ENCODE measurements at regions not wholly inside any gene's neighbourhood (a gene's known extent, or its start where the extent isn't known, plus 50 kb on each side); places are given as distances from the start of the nearest gene placed in this dataset.

DNA sequence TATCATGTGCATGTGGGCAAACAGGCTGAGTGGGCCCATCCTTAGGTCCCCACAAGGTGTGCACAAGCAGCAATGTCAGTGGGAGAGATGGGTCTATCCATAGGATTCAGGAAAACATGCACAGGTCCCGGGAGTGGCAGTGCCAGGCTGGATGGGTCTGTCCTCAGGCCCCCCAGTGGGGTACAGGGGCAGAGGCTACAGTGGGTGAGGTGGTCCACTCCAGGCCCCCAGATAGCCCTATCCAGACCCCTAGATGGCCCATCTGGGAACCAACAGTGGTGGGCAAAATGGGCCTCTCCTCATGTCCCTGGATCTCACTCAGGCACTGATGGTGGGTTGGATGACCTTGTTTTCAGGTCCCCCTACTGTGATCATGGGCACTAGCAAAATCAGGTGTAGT is 277.8 kb upstream of the SYT1 start:
- no peak overlapping the region for H3K27ac Mint-ChIP-seq (ENCODE audit: unreplicated experiment)
- no peaks in the 10 kb centered on the region for H3K4me1 Mint-ChIP-seq (ENCODE audit: unreplicated experiment)
- no peak for DNase-seq (ENCODE audit: extremely low spot score, unreplicated experiment)
- TF ChIP-seq, protein P1, sequence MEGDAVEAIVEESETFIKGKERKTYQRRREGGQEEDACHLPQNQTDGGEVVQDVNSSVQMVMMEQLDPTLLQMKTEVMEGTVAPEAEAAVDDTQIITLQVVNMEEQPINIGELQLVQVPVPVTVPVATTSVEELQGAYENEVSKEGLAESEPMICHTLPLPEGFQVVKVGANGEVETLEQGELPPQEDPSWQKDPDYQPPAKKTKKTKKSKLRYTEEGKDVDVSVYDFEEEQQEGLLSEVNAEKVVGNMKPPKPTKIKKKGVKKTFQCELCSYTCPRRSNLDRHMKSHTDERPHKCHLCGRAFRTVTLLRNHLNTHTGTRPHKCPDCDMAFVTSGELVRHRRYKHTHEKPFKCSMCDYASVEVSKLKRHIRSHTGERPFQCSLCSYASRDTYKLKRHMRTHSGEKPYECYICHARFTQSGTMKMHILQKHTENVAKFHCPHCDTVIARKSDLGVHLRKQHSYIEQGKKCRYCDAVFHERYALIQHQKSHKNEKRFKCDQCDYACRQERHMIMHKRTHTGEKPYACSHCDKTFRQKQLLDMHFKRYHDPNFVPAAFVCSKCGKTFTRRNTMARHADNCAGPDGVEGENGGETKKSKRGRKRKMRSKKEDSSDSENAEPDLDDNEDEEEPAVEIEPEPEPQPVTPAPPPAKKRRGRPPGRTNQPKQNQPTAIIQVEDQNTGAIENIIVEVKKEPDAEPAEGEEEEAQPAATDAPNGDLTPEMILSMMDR (IDR thresholded peaks at IDR 0.05) = no peak
- H3K36me3 Mint-ChIP-seq (ENCODE audit: unreplicated experiment) = no peaks in the 10 kb centered on the region
- no peaks in the 10 kb centered on the region for H3K27me3 Mint-ChIP-seq (ENCODE audit: unreplicated experiment)
- peaks cover 22% of the 10 kb centered on the region for H3K9me3 Mint-ChIP-seq (ENCODE audit: unreplicated experiment)
- H3K4me3 Mint-ChIP-seq (ENCODE audit: unreplicated experiment) = no peak overlapping the region

GRCh38 chr12:78599366-78599765 is 265.2 kb upstream of the SYT1 start:
- H3K9me3 Mint-ChIP-seq (ENCODE audit: unreplicated experiment) = peaks cover 10% of the 10 kb centered on the region
- H3K36me3 Mint-ChIP-seq (ENCODE audit: unreplicated experiment) = no peaks in the 10 kb centered on the region
- DNase-seq (ENCODE audit: extremely low spot score, unreplicated experiment) = no peak
- no peak overlapping the region for H3K4me3 Mint-ChIP-seq (ENCODE audit: unreplicated experiment)
- TF ChIP-seq, protein P1 (IDR thresholded peaks at IDR 0.05) = no peak
- H3K27me3 Mint-ChIP-seq (ENCODE audit: unreplicated experiment) = peaks cover 4% of the 10 kb centered on the region
- H3K27ac Mint-ChIP-seq (ENCODE audit: unreplicated experiment) = no peak overlapping the region
- H3K4me1 Mint-ChIP-seq (ENCODE audit: unreplicated experiment) = no peaks in the 10 kb centered on the region

GRCh38 chr12:78600541-78600940 is 264.0 kb upstream of the SYT1 start:
- no peak for DNase-seq (ENCODE audit: extremely low spot score, unreplicated experiment)
- TF ChIP-seq, protein P1 (IDR thresholded peaks at IDR 0.05) = no peak
- Mint-ChIP-seq H3K4me3 (ENCODE audit: unreplicated experiment) (no peak overlapping the region), H3K9me3 (ENCODE audit: unreplicated experiment) (peaks cover 12% of the 10 kb centered on the region), H3K36me3 (ENCODE audit: unreplicated experiment) (no peaks in the 10 kb centered on the region), H3K27me3 (ENCODE audit: unreplicated experiment) (peaks cover 4% of the 10 kb centered on the region), H3K4me1 (ENCODE audit: unreplicated experiment) (no peaks in the 10 kb centered on the region), H3K27ac (ENCODE audit: unreplicated experiment) (no peak overlapping the region)

- DNase-seq (ENCODE audit: extremely low spot score, unreplicated experiment) = no peak
- no peak overlapping the region for H3K27ac Mint-ChIP-seq (ENCODE audit: unreplicated experiment)
- no peaks in the 10 kb centered on the region for H3K36me3 Mint-ChIP-seq (ENCODE audit: unreplicated experiment)
- H3K27me3 Mint-ChIP-seq (ENCODE audit: unreplicated experiment) = peaks cover 12% of the 10 kb centered on the region
- no peaks in the 10 kb centered on the region for H3K4me1 Mint-ChIP-seq (ENCODE audit: unreplicated experiment)
- TF ChIP-seq, protein P1 (IDR thresholded peaks at IDR 0.05) = no peak
- H3K4me3 Mint-ChIP-seq (ENCODE audit: unreplicated experiment) = no peak overlapping the region
- H3K9me3 Mint-ChIP-seq (ENCODE audit: unreplicated experiment) = peaks cover 9% of the 10 kb centered on the region
Observed at GRCh38 chr12:78611504-78611903, 253.1 kb upstream of the SYT1 start.

- DNase-seq (ENCODE audit: extremely low spot score, unreplicated experiment) = no peak
- H3K9me3 Mint-ChIP-seq (ENCODE audit: unreplicated experiment) = peaks cover 9% of the 10 kb centered on the region
- H3K36me3 Mint-ChIP-seq (ENCODE audit: unreplicated experiment) = no peaks in the 10 kb centered on the region
- TF ChIP-seq, protein P1 (IDR thresholded peaks at IDR 0.05) = no peak
- H3K4me3 Mint-ChIP-seq (ENCODE audit: unreplicated experiment) = no peak overlapping the region
- H3K27ac Mint-ChIP-seq (ENCODE audit: unreplicated experiment) = no peak overlapping the region
- peaks cover 12% of the 10 kb centered on the region for H3K27me3 Mint-ChIP-seq (ENCODE audit: unreplicated experiment)
- H3K4me1 Mint-ChIP-seq (ENCODE audit: unreplicated experiment) = no peaks in the 10 kb centered on the region
Observed at GRCh38 chr12:78612190-78612589, 252.4 kb upstream of the SYT1 start.

Measured in osteocyte (in vitro differentiated cells).